ENCODE measurements at regions not wholly inside any gene's neighbourhood (a gene's known extent, or its start where the extent isn't known, plus 50 kb on each side); places are given as distances from the start of the nearest gene placed in this dataset.

DNA sequence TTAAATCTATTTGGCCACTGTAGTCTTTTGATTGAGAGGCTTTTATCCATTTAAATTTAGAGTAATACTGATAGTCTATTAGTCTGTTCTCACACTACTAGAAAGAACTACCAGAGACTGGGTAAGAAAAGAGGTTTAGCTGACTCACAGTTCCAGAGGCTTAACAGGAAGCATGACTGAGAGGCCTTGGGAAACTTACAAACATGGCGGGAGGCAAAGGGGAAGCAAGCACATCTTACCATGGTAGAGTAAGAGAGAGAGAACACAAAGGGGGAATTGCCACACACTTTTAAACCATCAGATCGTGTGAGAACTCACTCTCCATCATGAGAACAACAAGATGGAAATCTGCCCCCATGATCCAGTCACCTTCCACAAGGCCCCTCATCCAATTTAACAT lies 410.9 kb downstream of the PDGFC start:
- TF ChIP-seq CTCF (IDR thresholded peaks at IDR 0.05) (no peak), EZH2 (IDR thresholded peaks at IDR 0.05; ENCODE audit: borderline replicate concordance, insufficient read depth, low read depth, low read length, poor library complexity, severe bottlenecking) (no peak)

All from B cell (primary cell).